Memory B cell (primary cell): ENCODE measurements at regions not wholly inside any gene's neighbourhood (a gene's known extent, or its start where the extent isn't known, plus 50 kb on each side); places are given as distances from the start of the nearest gene placed in this dataset.

Experiments
- ATAC-seq: fragments of 150-1000 bp; cut with Tn5 transposase; 2 replicates; pipeline ENCODE4 v1.10.0; 2021; ENCODE audit warnings: low read depth, mild to moderate bottlenecking, moderate library complexity
- DNase-seq, 2 donors: peaks; one replicate each; pipeline ENCODE4 v3.0.0; 2022; ENCODE audit warnings: low spot score in 2 of 2
- H3K27ac Mint-ChIP-seq: one replicate; pipeline ENCODE4 v1.8.0; 2022; ENCODE audit warnings: mild to moderate bottlenecking, moderate library complexity, mixed read lengths
- H3K27me3 Mint-ChIP-seq: one replicate; pipeline ENCODE4 v1.8.0; 2022; ENCODE audit warnings: mixed read lengths
- H3K36me3 Mint-ChIP-seq: one replicate; pipeline ENCODE4 v1.8.0; 2022; ENCODE audit warnings: mild to moderate bottlenecking, mixed read lengths
- H3K4me1 Mint-ChIP-seq: one replicate; pipeline ENCODE4 v1.8.0; 2022; ENCODE audit warnings: mixed read lengths
- H3K4me3 Mint-ChIP-seq: one replicate; pipeline ENCODE4 v1.8.0; 2022; ENCODE audit warnings: mild to moderate bottlenecking, moderate library complexity, mixed read lengths
- H3K9me3 Mint-ChIP-seq: one replicate; pipeline ENCODE4 v1.8.0; 2022; ENCODE audit warnings: mixed read lengths

DNA sequence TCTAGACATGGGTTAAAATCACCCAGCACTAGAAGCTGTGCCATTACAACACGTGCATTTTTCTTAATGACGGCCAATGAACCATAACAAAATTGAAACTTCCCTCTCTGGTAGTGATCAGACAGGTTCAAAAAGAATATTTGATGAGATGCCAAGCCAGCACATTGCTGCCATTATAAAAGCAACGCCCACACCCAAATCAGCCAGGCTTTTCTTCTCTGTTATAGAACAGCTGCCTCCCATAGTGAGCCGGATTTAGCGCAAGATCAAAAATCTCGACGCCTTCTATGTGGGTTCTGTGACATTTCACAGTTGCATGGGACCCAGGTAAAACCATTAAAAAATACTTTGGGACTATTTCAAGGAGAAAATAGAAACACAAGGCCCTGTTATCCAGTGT lies 1158.0 kb downstream of the EFNB2 start:
- Mint-ChIP-seq H3K4me3 (no peak overlapping the region), H3K4me1 (no peaks in the 10 kb centered on the region), H3K36me3 (no peaks in the 10 kb centered on the region), H3K9me3 (no peaks in the 10 kb centered on the region), H3K27ac (no peak overlapping the region), H3K27me3 (no peaks in the 10 kb centered on the region)
- ATAC-seq = no peak
- no peak for DNase-seq

DNA sequence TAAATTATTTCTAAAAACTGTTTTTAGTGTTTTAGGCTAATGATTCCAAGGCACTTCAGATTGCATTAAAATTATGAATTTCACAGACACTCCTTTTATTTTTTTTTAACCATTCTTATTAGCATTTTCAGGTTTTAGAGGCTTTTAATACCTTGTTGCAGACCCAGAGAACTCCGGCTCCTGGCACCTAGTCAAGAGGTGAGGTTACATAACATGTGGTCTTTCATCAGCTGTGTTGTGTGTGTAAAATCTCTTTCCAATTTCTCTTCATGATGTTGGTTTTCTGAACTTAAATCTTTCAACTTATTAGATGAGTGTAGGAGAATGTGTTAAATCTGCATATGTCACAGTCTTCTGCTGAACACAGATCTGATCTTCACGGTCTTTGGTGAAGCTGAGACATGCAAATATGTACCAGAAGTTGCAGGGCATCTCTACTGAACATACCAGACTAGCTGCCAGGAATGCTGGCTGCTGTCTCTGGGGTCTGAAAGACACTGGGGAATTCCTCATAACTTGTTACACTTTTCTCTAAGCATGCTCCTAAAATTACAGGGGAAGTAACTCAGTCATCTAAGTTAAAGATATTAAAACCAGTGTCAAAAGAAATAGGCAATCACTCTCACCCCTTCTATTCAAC lies 1165.3 kb downstream of the EFNB2 start:
- Mint-ChIP-seq H3K36me3 (no peaks in the 10 kb centered on the region), H3K9me3 (no peaks in the 10 kb centered on the region), H3K27me3 (no peaks in the 10 kb centered on the region), H3K27ac (no peak overlapping the region), H3K4me1 (no peaks in the 10 kb centered on the region), H3K4me3 (no peak overlapping the region)
- DNase-seq (no peak), ATAC-seq (no peak)

DNA sequence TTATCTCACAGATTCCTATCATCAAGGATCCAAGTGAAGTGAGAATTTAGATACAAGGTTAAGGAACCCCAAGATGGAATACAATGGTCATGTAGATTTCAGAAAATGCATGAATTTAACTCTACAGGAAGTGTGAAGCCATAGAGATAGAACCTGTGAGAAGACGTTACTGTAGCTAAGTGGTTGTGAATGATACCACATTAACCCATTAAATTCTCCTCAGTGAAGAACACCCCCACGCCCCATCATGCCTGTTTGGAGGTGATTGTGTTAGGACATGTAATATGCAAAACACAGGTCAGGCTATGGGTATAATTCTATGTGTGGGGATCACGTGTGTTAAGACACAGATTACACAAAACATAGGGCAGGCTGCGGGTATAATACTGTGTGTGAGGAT lies 1166.7 kb downstream of the EFNB2 start:
- Mint-ChIP-seq H3K36me3 (no peaks in the 10 kb centered on the region), H3K4me1 (no peaks in the 10 kb centered on the region), H3K27me3 (no peaks in the 10 kb centered on the region), H3K27ac (no peak overlapping the region), H3K4me3 (no peak overlapping the region), H3K9me3 (no peaks in the 10 kb centered on the region)
- ATAC-seq (no peak), DNase-seq (no peak)

GRCh38 chr13:105365831-105366230 lies 1169.6 kb downstream of the EFNB2 start:
- no peak overlapping the region for H3K27ac Mint-ChIP-seq
- H3K4me3 Mint-ChIP-seq = no peak overlapping the region
- H3K36me3 Mint-ChIP-seq = no peaks in the 10 kb centered on the region
- no peaks in the 10 kb centered on the region for H3K27me3 Mint-ChIP-seq
- no peaks in the 10 kb centered on the region for H3K9me3 Mint-ChIP-seq
- DNase-seq (no peak), ATAC-seq (no peak)
- no peaks in the 10 kb centered on the region for H3K4me1 Mint-ChIP-seq

GRCh38 chr13:105365021-105365550 lies 1170.4 kb downstream of the EFNB2 start:
- no peak overlapping the region for H3K27ac Mint-ChIP-seq
- no peaks in the 10 kb centered on the region for H3K27me3 Mint-ChIP-seq
- H3K4me3 Mint-ChIP-seq = no peak overlapping the region
- no peaks in the 10 kb centered on the region for H3K36me3 Mint-ChIP-seq
- DNase-seq (no peak), ATAC-seq (no peak)
- H3K9me3 Mint-ChIP-seq = no peaks in the 10 kb centered on the region
- no peaks in the 10 kb centered on the region for H3K4me1 Mint-ChIP-seq

- DNase-seq = no peak
- no peaks in the 10 kb centered on the region for H3K36me3 Mint-ChIP-seq
- no peak for ATAC-seq
- no peaks in the 10 kb centered on the region for H3K27me3 Mint-ChIP-seq
- H3K4me1 Mint-ChIP-seq = no peaks in the 10 kb centered on the region
- H3K9me3 Mint-ChIP-seq = peaks cover 2% of the 10 kb centered on the region
- H3K27ac Mint-ChIP-seq = no peak overlapping the region
- no peak overlapping the region for H3K4me3 Mint-ChIP-seq
Observed at GRCh38 chr13:105364191-105364590, 1171.3 kb downstream of the EFNB2 start.

- no peaks in the 10 kb centered on the region for H3K36me3 Mint-ChIP-seq
- H3K4me1 Mint-ChIP-seq = no peaks in the 10 kb centered on the region
- no peak for ATAC-seq
- H3K9me3 Mint-ChIP-seq = peaks cover 2% of the 10 kb centered on the region
- H3K4me3 Mint-ChIP-seq = no peak overlapping the region
- DNase-seq = no peak
- H3K27ac Mint-ChIP-seq = no peak overlapping the region
- H3K27me3 Mint-ChIP-seq = no peaks in the 10 kb centered on the region
Observed at GRCh38 chr13:105363261-105364190, 1171.9 kb downstream of the EFNB2 start.

DNA sequence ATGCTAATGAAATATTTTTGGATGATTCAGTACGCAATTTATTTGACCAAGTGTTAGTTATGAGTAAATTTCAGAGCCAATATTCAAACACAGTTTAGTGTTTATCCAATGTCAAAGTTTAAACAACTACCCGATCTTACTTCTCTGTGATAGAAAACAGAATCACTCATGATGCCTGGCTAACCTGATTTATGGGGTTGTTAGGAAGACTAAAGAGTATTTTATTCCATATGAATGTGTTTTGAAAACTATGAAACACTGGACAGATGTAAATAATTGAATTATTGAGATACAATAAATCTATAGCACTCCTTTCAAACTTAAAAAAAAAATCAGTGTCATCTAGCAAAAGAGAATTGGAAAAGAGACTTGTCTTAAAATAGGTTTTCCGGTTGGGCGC lies 1181.8 kb downstream of the EFNB2 start:
- H3K4me1 Mint-ChIP-seq = no peaks in the 10 kb centered on the region
- no peak overlapping the region for H3K4me3 Mint-ChIP-seq
- no peak for ATAC-seq
- H3K27me3 Mint-ChIP-seq = no peaks in the 10 kb centered on the region
- H3K9me3 Mint-ChIP-seq = peaks cover 4% of the 10 kb centered on the region
- no peaks in the 10 kb centered on the region for H3K36me3 Mint-ChIP-seq
- H3K27ac Mint-ChIP-seq = no peak overlapping the region
- no peak for DNase-seq

DNA sequence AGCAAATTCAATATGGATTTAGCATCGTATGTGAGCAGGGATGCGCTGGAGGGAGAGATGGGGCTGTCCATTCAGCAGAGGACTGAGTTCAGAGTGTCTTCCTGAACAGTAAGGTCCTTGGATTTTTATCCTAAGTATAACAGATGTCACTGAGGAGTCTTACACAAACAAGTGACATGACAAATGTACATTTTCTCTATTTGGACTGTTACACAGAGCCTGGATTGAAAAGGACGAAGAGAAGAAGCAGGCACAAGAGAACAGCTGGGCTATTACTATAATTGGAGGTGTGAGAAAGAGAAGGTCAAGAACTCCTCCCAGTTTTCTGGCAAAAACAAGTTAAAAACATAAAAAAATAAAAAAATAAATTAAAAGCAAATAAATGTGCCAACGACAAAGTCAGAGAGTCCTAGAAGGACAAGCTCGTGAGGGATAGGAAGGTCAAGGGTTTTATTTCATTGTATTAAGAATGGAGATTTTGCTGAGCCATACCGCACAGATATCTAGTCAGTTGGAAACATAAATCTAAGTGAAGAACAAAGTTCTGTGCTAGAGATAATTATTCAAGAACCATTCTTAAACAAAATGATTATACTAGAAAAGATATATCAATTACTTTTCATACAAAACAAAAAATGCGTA lies 1186.3 kb downstream of the EFNB2 start:
- no peak for DNase-seq
- H3K4me3 Mint-ChIP-seq = no peak overlapping the region

DNA sequence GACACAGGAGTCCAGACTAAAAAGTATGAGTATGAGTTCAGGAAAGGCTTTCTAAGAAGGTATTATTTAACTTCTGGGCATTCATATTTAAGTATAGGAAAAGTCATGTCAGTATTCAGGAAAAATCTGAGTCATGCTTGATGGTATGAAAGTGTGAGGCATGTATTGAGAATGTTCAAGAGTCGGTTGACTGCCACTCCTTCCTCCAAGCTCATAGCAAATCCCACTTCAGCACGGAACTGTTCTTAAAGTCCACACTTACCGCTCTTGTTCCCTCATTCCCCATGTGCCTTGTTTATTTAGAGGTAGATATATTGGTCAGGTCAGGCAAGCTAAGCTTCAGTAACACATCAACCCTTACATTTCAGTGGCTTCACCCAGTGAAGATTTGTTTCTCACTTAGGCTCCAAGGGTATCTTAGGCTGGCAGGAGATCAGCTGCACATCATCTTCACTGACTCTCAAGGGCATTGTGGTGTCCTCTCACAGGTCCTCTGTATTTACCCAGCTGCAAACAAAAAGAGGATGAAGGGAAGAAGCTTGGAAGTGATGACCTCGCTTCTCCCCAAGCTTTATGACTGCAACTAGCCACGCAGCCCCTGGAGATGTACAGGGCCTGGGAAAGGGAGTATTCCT lies 1189.2 kb downstream of the EFNB2 start:
- DNase-seq (no peak), ATAC-seq (no peak)
- no peaks in the 10 kb centered on the region for H3K27me3 Mint-ChIP-seq
- H3K4me1 Mint-ChIP-seq = no peaks in the 10 kb centered on the region
- H3K4me3 Mint-ChIP-seq = no peak overlapping the region
- H3K9me3 Mint-ChIP-seq = no peaks in the 10 kb centered on the region
- H3K36me3 Mint-ChIP-seq = no peaks in the 10 kb centered on the region
- no peak overlapping the region for H3K27ac Mint-ChIP-seq

More for the DNA sequence above, 1186.3 kb downstream of the EFNB2 start:
- no peaks in the 10 kb centered on the region for H3K27me3 Mint-ChIP-seq
- ATAC-seq = no peak
- no peaks in the 10 kb centered on the region for H3K4me1 Mint-ChIP-seq
- H3K36me3 Mint-ChIP-seq = no peaks in the 10 kb centered on the region
- no peak overlapping the region for H3K27ac Mint-ChIP-seq
- H3K9me3 Mint-ChIP-seq = peaks cover under 1% of the 10 kb centered on the region

- Mint-ChIP-seq H3K9me3 (no peaks in the 10 kb centered on the region), H3K4me1 (no peaks in the 10 kb centered on the region), H3K27me3 (no peaks in the 10 kb centered on the region), H3K4me3 (no peak overlapping the region), H3K36me3 (no peaks in the 10 kb centered on the region), H3K27ac (no peak overlapping the region)
- ATAC-seq = no peak
- DNase-seq = no peak
Observed at GRCh38 chr13:105345730-105346129, 1189.7 kb downstream of the EFNB2 start.

DNA sequence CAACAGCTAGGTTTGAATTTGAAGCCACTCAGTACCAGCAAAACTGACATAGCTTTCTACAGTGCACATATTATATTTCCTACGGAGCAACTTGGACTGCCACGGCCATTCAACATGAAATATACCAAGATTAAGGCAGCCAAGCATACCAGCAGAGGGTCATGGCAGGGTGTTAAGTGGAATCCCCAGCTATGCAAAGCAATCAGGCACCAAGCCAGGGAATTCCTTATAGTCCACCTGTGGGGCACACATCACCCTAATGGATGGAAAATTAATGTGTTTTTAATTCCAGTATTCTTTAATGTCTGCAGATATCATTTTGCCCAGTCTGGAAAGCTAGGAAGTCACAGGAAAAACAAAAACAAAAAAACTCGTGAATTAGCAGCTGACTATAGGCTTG lies 1190.3 kb downstream of the EFNB2 start:
- Mint-ChIP-seq H3K27me3 (no peaks in the 10 kb centered on the region), H3K4me1 (no peaks in the 10 kb centered on the region), H3K4me3 (no peak overlapping the region), H3K27ac (no peak overlapping the region), H3K36me3 (no peaks in the 10 kb centered on the region), H3K9me3 (no peaks in the 10 kb centered on the region)
- ATAC-seq = no peak
- DNase-seq = no peak

- Mint-ChIP-seq H3K27ac (no peak overlapping the region), H3K9me3 (no peaks in the 10 kb centered on the region), H3K36me3 (no peaks in the 10 kb centered on the region), H3K27me3 (no peaks in the 10 kb centered on the region), H3K4me3 (no peak overlapping the region), H3K4me1 (no peaks in the 10 kb centered on the region)
- DNase-seq (no peak), ATAC-seq (no peak)
Observed at GRCh38 chr13:105343134-105343806, 1192.2 kb downstream of the EFNB2 start.
